Right lobe of liver (tissue), 6 donors: ENCODE measurements at regions not wholly inside any gene's neighbourhood (a gene's known extent, or its start where the extent isn't known, plus 50 kb on each side); places are given as distances from the start of the nearest gene placed in this dataset.

Experiments used
- ATAC-seq, 4 donors: fragments of 200-7000 bp; cut with Tn5 transposase; one replicate each; pipeline ENCODE4 v1.9.1; 2020; ENCODE audit warnings: mild to moderate bottlenecking in 4 of 4, moderate library complexity in 4 of 4
- DNase-seq, 3 donors: peaks; one replicate each; pipeline ENCODE4 v3.0.0-alpha.2; 2020
- H3K27ac ChIP-seq, 3 donors: fragments of 200-600 bp; one replicate each; pipeline ENCODE4 v1.8.0; 2022
- H3K27me3 ChIP-seq, 2 donors: fragments of 200-600 bp; one replicate each; pipeline ENCODE4 v1.8.0; 2022
- H3K36me3 ChIP-seq, 4 donors: fragments of 200-600 bp; sonication (generic) in 1 of 4; one replicate each; pipeline versions ENCODE4 v1.5.1 to v1.8.0; 2017 to 2022; ENCODE audit warnings: control low read depth in 1 of 4
- H3K4me1 ChIP-seq, 4 donors: fragments of 200-600 bp; sonication (generic) in 1 of 4; one replicate each; pipeline versions ENCODE4 v1.5.1 to v1.8.0; 2017 to 2022; ENCODE audit warnings: control low read depth in 1 of 4
- H3K4me3 ChIP-seq, 3 donors: fragments of 200-600 bp; one replicate each; pipeline ENCODE4 v1.8.0; 2022
- H3K9me3 ChIP-seq, 4 donors: fragments of 200-600 bp; sonication (generic) in 1 of 4; one replicate each; pipeline versions ENCODE4 v1.5.1 to v1.8.0; 2017 to 2022; ENCODE audit warnings: control low read depth in 1 of 4
- POLR2A ChIP-seq: fragments of 450-650 bp; IDR thresholded peaks from one replicate; pipeline ENCODE4 v1.6.1; 2017; ENCODE audit warnings: antibody characterized with exemption, mild to moderate bottlenecking
- WGBS: methylation state at CpG from one replicate; pipeline ENCODE4 v1.1.6; 2018; ENCODE audit warnings: low coverage, low lambda C conversion rate; ENCODE audit not compliant: insufficient coverage; ENCODE audit errors: missing lambda C conversion rate; 5-methylcytosine and 5-hydroxymethylcytosine counted together
- intact Hi-C, 2 donors: fragments of 100-400 bp; cut with DNase I; formaldehyde crosslinking; loops; one replicate each; pipeline versions ENCODE4 v1.11.2 to v1.14.1; 2022
- TF ChIP-seq, protein P1 (sequence below), 4 donors: fragments of 200-600 bp in 3 of 4; fragments of 450-650 bp in 1 of 4; IDR thresholded peaks; one replicate each; pipeline versions ENCODE4 v1.5.1 to v1.8.0; 2016 to 2022; ENCODE audit warnings: antibody characterized with exemption in 4 of 4, mild to moderate bottlenecking in 2 of 4
- donor health status: DM: no; HTN: yes; CAD: no.
- donor health status: DM: no; HTN: no; CAD: no.
- donor health status: DM: no; HTN: no; CAD: no.
- donor health status: DM: no; HTN: yes; CAD: no.
- donor health status: DM: no; HTN: yes; CAD: no.

DNA sequence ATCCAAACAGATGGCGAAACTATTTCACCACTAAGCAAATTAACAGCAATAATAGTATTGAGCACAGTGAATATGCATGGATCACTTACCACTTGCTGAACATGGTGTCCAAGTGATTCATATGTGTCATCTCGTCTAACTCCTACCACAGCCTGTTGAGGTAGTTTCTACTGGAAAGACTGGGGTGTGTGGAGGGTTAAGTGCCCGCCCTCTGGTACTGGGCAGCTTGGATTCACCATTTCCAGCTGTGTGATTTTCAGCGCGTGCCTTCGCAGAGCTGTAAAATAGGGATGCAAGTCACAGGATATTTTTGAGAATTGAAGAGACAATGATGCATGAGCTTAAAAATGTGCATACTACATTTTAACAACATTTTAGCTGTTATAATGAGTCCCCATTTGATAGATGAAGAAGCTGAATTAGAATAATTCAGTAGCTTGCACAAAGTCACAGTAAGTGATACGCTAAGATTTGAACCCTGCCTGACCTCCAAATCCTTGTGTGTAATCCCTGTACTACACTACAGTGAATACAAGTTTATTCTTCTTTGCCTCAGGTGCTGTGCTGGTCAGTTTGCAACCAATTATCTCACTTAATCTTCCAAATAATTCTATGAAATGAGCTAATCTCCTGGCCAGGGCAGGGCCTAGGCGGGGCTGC, 75.2 kb upstream of the SIX2 start:
- 77% methylated on average over 8 of the region's 8 CpGs for WGBS
- H3K36me3 ChIP-seq, result no peaks in the 10 kb centered on the region
- ATAC-seq, result no peak

DNA sequence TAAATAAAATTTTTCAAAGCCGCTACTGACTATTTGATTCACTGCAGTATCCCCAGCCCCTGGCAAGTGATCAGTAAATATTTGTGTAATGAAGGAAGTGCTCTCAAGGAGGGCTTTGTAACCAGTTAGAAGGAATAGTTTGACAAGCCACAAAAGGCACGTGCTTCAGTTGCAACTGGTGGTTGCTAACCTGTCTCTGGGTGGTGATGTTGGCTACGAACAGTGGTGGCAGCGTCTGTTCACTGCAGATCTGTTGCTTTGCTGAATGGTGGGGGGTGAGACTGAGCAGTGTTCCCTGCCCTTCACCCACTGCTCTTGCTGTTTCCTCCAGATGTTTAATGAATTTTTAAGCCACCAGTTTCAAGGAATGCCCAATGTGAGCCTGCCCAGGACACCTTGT, 73.9 kb upstream of the SIX2 start:
- intact Hi-C loops, result no loop called here
- 28% methylated on average over 4 of the region's 4 CpGs for WGBS
- no peak for DNase-seq
- ATAC-seq, result no peak
- TF ChIP-seq, protein P1, sequence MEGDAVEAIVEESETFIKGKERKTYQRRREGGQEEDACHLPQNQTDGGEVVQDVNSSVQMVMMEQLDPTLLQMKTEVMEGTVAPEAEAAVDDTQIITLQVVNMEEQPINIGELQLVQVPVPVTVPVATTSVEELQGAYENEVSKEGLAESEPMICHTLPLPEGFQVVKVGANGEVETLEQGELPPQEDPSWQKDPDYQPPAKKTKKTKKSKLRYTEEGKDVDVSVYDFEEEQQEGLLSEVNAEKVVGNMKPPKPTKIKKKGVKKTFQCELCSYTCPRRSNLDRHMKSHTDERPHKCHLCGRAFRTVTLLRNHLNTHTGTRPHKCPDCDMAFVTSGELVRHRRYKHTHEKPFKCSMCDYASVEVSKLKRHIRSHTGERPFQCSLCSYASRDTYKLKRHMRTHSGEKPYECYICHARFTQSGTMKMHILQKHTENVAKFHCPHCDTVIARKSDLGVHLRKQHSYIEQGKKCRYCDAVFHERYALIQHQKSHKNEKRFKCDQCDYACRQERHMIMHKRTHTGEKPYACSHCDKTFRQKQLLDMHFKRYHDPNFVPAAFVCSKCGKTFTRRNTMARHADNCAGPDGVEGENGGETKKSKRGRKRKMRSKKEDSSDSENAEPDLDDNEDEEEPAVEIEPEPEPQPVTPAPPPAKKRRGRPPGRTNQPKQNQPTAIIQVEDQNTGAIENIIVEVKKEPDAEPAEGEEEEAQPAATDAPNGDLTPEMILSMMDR (IDR thresholded peaks at IDR 0.05), result no peak
- no peak for TF ChIP-seq POLR2A
- Histone ChIP-seq H3K27ac (no peak overlapping the region), H3K9me3 (no peaks in the 10 kb centered on the region), H3K4me1 (no peaks in the 10 kb centered on the region), H3K27me3 (no peaks in the 10 kb centered on the region), H3K36me3 (no peaks in the 10 kb centered on the region), H3K4me3 (no peak overlapping the region)

More for the DNA sequence above, 75.2 kb upstream of the SIX2 start:
- DNase-seq, result no peak
- Histone ChIP-seq H3K27me3 (no peaks in the 10 kb centered on the region), H3K4me3 (no peak overlapping the region), H3K4me1 (no peaks in the 10 kb centered on the region), H3K9me3 (no peaks in the 10 kb centered on the region), H3K27ac (no peak overlapping the region)
- intact Hi-C loops, result no loop called here
- TF ChIP-seq POLR2A, result no peak
- TF ChIP-seq, protein P1 (IDR thresholded peaks at IDR 0.05), result no peak

DNA sequence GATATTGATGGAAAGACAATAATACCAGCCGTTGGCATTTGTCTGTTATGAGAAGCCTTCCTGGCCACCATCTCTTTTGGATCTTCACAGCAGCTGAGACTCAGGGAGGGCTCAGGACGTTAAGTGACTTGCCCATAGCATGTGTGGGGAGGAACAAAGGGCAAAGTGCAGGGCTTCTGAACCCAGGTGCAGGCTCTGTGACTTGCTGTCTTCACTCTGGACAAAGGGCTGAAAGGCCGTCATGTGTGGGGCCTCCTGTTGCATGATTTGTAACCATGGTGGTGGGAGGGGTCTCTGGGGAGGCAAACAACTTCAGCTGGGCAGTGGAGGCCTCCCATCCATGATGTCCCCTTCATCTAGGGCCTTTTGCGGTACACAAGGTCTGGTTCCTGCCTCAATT, 65.5 kb upstream of the SIX2 start:
- H3K9me3 ChIP-seq, result no peaks in the 10 kb centered on the region
- WGBS, result 67% methylated on average over 3 of the region's 4 CpGs
- no peaks in the 10 kb centered on the region for H3K27me3 ChIP-seq
- no peaks in the 10 kb centered on the region for H3K4me1 ChIP-seq
- intact Hi-C loops, result no loop called here
- ATAC-seq, result no peak
- no peak overlapping the region for H3K4me3 ChIP-seq
- no peaks in the 10 kb centered on the region for H3K36me3 ChIP-seq
- DNase-seq, result no peak
- no peak overlapping the region for H3K27ac ChIP-seq
- TF ChIP-seq POLR2A, result no peak
- TF ChIP-seq, protein P1 (IDR thresholded peaks at IDR 0.05), result no peak

DNA sequence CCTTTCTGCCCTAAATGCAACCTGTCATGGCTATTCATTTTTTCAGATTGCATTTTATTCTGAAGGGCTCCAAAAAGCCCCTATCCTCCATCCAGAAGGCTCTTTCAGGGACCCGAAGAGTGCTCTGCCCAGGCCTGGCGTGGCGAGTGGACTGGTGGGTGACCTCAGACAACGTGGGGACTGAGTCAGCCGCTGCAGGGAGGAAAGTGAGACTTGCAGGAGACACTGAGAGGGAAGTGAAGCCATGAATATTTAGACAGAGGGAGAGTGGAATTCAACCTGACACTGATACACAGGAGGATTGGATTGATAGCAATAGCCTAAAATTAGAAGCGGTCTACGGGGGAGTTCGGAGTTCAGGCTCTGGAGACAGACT, 63.6 kb upstream of the SIX2 start:
- no peaks in the 10 kb centered on the region for H3K36me3 ChIP-seq
- 78% methylated on average over 6 of the region's 8 CpGs for WGBS
- DNase-seq, result no peak
- no peak for ATAC-seq
- TF ChIP-seq POLR2A, result no peak
- TF ChIP-seq, protein P1 (IDR thresholded peaks at IDR 0.05), result no peak
- no peaks in the 10 kb centered on the region for H3K4me1 ChIP-seq
- intact Hi-C loops, result no loop called here
- no peaks in the 10 kb centered on the region for H3K9me3 ChIP-seq
- H3K27me3 ChIP-seq, result no peaks in the 10 kb centered on the region
- H3K4me3 ChIP-seq, result no peak overlapping the region
- no peak overlapping the region for H3K27ac ChIP-seq
